ELR (cell line): ENCODE measurements at regions not wholly inside any gene's neighbourhood (a gene's known extent, or its start where the extent isn't known, plus 50 kb on each side); places are given as distances from the start of the nearest gene placed in this dataset.
A peak's percentile ranks its signal among the peaks of the same experiment; 100 is the strongest.
"Not testable (repeated sequence)": the region's sequence is repeated elsewhere in the genome, so short reads cannot be mapped to it uniquely, and the experiment has no call there.

Experiments used
- DNase-seq: peaks from one replicate; pipeline ENCODE4 v3.0.0-alpha.2; 2015; ENCODE audit warnings: low read depth

DNA sequence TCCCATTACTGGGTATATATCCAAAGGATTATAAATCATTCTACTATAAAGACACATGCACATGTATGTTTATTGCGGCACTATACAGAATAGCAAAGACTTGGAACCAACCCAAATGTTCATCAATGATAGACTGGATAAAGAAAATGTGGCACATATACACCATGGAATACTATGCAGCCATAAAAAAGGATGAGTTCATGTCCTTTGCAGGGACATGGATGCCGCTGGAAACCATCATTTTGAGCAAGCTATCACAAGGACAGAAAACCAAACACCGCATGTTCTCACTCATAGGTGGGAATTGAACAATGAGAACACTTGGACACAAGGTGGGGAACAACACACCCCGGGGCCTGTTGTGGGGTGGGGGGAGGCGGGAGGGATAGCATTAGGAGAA lies 57.0 kb upstream of the NEUROD1 start:
- not testable (repeated sequence) for DNase-seq

DNA sequence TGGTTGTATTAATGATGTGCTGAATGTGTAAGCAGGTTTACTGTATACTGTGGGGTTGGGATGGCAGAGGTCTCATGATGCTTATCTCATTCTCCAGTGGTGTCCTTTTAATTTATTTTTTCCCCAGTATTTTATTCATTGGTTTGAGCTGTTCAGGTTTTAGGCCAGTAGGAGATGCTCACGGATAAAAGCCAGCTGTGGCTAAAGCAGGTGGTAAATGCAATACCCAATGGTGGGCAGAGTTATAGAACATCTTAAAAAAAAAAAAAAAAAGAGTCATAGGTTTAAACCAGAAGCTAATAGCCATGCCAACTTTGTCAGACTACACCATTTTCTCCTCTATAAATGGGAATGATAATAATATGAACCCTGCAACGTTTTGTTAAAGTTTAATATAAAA lies 57.8 kb upstream of the NEUROD1 start:
- peak; percentile 56 for DNase-seq

DNA sequence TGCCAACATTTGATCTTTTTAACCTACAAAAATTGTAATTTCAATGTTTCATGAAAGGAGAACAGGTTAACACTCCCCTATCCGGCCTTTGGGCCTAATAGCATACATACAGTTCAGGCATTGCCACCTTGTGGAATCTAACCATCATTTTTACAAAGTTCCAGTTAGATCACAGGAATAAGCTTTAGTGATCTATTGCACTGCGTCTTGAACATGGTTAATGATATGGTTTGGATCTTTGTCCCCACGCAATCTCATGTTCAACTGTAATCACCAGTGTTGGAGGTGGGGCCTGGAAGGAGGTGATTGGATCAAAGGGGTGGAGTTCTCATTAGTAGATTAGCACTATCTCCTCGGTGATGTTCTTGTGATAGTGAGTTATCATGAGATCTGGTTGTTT lies 58.2 kb upstream of the NEUROD1 start:
- no peak for DNase-seq

DNA sequence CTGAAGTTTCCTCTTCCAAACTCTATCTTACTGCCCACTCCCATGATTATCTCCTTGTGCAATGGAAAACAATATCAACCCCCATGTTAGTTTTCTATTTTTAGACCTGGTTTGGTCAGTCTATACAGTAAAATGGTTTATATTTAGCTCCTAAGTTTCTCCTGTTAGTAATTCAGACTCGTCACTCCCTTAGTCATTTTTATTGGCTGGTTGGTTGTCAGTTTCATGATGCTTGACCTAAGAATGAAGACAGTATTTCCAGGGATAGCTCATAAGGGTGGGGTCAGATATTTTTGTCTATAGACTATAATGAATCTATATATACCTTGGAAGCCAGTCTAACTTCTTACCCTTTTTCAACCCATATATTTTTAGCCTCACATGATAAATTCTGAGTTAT lies 61.4 kb upstream of the NEUROD1 start:
- DNase-seq = peak; percentile 63

DNA sequence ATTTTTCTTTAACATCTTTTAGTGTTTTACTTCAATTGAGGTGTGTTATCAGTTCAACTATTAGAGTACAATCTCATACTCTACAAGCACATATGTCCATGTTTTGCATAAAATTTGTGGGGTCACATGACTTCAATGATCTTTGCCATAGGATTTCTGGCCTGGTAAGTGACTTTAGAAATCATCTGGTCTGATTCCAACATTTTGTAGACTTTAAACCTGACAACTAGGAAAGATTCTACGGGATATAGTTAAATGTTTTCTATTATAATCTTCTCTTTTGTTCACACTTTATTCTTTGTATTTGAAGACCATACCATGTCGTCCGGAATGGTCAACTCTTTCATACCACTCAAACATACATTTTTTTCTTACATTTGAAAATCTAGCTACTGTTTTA lies 62.0 kb upstream of the NEUROD1 start:
- DNase-seq = no peak

DNA sequence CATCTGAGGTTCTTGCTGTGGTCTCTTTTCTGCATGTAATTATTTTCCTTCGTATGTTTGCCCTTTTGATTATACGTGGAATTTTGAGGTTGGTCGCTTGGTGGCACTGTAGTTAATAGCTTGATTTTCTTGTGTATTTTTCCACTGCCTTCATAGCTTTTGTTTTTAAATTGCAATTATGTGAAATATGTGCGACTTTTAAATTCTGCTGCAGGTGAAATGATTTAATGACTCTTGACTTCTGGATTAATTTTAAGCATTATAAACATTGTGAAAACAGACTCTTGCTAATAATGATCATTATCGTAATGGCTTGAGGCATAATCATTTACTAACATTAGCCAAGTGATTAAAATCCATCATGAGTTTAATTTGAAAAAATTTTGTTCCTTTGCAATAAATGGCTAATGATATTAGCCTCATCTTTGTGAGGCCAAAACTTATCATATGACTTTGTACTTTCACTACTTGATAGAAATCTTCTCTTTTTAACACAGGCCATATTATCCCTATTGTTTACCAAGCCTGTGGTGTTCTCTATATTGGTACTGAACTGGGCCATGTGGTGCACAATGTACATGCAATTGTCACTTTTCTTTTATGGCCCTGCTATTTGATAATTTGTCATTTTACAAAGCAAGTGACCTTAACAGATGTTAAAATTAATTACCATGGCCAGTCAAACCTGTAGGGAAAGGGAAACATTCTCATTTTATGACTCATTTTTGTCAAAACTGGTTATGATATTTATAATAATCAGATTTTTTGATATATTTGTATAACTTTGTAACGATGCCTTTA lies 62.8 kb upstream of the NEUROD1 start:
- DNase-seq = peak; percentile 74

DNA sequence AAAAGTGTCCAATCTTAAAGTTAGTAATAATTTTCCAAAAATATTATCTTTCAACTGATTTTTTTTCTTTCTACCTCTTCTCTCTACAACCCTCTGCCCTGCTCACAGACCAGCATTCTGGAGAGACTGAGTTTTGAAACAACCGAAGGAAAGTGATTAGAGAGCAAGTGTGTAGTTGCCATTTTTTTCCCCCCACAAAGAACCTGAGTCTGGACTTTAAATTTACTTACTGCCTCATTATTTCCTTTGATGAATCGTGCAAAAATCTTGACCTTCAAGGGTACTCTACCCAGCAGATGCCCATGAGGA lies 63.4 kb upstream of the NEUROD1 start:
- DNase-seq = no peak

DNA sequence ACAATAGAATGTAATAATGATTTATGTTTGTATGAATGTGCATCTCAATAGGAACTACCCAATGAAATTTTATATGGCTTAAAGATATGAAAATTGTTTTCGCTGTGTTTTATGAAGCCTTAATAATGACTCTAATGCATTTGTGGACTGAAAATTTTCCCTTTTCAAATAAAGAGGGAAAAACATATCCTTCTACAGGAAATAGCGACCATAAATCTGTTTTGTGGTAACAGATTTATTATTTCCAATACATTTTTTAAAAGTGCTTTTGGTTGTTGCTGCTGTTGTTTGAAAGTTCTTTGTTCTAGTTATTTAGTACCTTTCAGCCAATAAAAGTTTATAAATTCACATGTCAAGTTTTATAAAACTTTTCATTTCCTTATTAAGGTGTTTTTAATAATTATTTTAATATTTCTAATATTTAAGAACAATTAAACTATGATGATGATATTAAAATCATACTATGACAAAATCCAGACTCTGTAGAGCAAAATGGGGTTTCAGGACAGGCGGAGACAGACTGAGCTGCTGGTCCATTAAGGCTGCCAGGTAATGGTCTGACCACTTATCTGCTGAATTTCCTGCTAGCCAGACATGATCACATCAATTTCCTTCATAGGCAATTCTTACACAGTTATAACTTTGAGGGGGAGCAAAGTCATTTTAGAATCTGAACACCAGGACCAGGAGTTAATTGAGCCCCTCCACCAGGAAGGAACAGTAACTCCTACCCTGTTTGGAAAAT lies 65.7 kb upstream of the NEUROD1 start:
- no peak for DNase-seq

DNA sequence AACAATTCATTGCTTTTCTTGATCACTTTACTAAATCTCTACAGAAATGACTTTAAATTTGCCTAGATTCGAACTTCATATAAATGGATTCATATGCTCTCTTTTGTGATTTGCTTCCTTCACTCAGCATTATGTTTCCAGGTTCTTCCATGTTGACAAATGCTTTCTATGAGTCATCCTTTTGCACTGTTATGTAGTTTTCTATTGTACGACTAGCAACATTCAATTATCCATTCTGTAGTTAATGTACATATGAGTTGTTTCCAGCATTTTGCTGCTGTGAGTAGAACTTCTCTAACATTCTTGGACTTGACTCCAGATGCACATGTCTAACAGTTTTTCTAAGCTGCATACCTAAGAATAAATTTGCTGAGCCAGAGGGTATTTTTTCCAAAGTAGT lies 66.5 kb upstream of the NEUROD1 start:
- peak; percentile 17 for DNase-seq

DNA sequence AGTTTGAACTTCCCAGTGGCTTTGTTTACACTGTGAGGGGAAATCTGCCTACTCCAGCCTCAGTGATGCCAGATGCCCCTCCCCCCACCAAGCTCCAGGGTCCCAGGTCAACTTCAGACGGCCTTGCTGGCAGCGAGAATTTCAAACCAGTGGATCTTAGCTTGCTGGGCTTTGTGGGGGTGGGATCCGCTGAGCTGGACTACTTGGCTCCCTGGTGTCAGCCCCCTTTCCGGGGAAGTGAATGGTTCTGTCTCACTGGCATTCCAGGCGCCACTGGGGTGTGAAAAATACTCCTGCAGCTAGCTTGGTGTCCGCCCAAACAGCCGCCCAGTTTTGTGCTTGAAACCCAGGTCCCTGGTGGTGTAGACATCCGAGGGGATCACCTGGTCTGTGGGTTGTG lies 70.0 kb upstream of the NEUROD1 start:
- DNase-seq = no peak

DNA sequence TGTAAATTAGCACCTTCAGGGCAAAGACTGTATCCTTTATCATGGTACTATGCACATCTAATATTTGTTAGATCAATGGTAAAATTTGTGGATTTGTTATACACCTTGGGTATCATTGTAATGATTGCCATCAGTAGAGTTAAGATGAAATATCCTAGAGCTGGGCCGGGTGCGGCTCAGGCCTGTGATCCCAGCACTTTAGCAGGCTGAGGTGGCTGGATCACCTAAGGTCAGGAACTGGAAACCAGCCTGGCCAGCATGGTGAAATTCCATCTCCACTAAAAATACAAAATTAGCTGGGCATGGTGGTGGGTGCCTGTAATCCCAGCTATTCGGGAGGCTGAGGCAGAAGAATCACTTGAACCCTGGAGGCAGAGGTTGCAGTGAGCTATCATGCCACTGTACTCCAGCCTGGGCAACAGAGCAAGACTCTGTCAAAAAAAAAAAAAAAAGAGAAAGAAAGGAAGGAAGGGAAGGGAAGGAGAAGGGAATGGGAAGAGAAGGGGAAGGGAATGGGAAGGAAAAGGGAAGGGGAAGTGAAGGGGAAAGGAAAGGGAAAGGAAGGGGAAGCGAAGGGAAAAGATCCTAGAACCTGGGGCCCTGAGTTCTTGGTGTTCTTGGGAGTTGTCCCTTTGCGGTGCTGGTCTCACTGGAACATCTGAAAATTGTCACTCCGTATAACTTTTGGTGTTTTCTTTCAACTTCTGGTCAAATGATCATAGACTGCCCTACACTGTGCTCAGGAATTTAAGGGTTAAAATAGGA lies 71.1 kb upstream of the NEUROD1 start:
- DNase-seq = no peak

DNA sequence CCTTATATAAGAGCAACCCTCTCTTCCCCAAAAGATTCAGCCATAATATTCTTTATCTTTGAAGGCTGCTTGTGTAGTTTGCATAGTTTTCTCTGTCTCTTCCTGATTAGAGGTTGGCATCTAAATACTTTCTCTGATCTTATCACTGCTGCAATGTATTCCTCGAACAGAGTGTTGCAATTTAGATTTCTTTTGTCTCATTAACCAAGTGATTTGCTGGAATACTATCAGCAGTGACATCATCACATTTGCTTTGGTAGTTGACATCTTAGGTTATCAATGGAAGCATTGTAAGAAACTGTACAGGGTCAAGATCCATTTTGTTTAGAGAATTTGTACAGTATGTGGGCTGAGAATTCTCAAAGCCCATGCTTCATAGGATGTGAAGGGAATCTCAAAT lies 72.0 kb upstream of the NEUROD1 start:
- no peak for DNase-seq

DNA sequence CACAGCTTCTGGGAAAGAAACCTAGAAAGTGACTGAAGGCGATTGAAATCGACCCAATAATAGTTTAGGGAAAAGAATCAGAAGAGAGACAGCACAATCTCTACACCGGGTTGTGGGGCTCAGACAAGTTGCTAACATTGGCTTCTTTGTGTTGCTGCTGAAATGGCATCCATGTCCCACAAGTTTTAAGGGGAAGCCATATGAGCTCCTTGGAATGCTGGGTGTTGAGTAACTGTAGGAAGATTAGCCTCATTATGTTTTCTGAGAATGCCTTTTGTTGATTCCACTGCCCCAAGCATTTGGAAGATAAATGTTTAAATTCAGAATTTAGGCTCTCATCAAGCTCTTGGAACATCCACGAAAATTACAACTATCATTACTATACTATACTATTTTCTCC lies 73.4 kb upstream of the NEUROD1 start:
- DNase-seq = no peak

DNA sequence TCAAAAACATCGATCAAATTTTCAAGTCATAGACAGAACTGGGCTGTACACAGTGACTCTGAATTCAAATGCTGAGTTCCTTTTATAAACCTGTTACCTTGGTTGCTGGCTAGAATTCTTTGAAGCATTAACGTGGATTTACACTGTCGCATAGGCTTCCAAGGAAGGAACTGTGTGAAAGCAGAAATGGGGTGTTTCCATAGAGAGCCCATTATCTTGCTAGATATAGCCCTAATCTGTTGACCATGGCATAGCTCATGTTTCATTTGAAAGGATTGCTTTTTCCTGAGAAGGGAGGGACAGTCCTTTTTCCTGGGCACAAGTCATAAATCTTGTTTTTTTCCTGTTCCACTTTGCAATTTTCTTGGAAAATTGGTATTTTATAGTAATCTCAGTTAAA lies 73.8 kb upstream of the NEUROD1 start:
- no peak for DNase-seq

DNA sequence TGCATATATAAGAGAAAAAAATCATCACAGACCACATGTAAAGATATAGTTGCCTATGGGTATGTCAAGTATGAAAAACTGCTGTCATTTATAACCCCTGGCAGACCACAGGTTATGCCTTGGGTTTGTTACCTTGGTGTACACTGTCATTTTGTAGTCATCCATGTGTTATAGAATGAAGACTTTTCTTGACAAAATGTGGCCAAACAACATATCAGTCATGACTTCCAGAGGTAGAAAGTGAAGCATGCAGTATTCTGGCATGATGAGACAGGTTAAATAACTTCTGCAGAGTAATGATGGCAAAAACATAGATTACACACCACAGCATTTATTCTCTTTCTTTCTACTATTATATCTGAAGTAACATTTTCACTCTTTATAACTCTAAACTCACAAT lies 74.9 kb upstream of the NEUROD1 start:
- no peak for DNase-seq

DNA sequence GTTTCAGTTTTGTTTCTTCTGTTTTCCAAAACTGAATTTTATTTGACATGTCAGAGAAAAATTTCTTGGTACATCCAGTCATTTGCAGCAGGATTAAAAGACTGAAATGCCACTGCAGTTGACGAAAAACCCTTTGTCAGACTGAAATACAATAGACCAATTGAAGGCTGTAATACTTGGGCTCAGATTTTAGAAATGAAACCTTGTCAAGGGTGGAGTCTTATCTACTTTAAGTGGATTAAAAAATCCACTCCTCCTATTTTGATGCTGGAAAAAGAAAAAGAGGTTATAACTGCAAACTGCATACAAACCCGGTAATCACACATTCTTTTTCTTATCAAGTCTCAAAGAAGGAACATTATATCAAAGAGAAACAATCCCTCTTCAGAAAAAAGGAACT lies 80.2 kb upstream of the NEUROD1 start:
- no peak for DNase-seq

DNA sequence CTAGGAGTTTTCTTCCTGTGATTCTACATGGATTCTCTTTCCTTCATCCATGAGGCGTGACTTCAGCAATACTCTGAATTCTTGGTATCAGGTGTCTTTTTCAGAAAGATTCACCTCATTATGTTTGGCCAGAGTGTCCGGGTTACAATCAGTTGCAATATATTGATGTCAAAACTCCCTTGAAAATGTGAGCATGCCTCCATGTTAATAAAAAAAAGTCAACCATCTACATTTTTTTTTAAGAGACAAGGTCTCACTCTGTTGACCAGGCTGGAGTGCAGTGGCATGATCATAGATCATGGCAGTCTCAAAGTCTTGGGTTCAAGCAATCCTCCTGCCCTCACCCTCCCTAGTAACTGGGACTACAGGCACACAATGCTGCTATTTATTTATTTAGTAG lies 80.9 kb upstream of the NEUROD1 start:
- no peak for DNase-seq

DNA sequence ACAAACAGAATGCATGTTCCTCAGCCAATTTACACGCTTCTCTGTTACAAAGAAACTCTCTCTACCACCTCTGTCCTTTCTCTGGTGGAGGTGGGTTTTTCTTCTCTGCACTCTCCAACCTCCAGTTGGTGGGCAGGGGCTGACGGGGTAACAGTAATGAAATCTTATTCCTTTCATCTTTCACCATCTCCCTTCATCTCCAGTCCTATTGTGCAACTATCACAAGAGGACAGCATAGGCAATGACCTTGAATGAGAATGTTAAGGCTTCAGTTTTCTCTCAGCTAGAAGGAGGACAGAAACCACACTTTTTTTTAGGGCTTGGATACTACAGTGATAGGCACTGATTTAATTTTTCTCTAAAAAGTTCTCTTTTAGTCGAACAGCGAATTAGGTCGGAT lies 81.7 kb upstream of the NEUROD1 start:
- no peak for DNase-seq

DNA sequence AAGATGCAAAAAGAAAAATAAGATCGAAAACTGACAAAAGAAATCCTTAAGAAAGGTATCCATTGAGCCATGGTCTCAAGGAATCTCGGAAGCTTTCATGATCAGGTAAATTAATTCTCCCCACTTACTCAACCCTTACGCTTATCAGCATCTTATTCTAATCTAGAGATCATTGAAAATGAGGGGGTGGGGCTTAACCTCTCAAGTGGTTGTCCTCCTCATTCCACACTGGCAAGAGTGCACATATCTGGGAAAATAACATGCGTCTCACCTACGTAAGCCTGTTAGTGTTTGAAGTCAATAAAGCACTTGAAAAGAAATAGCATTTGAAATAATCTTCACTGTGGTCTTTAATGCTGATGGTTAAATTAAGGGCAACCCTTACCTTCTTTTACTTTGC lies 82.5 kb upstream of the NEUROD1 start:
- DNase-seq = no peak

DNA sequence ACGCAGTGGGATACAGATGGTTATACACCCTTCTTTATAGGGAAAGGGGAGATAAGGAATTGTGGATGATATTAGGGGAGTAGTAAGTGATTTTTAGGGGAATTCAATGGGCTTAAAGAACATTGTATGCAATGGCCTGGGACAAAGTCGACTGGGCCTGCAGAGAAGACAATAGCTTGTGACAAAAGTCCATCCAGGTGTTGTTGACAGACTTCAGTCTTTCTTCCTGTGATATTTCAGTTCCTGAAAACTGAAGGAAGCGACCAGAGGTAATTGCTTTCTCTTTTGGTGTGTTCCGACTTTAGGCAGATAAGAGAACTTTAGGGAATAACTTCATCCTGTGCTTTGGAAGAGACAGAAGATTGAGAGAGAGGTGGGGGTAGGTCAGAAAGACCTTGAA lies 83.1 kb upstream of the NEUROD1 start:
- no peak for DNase-seq

DNA sequence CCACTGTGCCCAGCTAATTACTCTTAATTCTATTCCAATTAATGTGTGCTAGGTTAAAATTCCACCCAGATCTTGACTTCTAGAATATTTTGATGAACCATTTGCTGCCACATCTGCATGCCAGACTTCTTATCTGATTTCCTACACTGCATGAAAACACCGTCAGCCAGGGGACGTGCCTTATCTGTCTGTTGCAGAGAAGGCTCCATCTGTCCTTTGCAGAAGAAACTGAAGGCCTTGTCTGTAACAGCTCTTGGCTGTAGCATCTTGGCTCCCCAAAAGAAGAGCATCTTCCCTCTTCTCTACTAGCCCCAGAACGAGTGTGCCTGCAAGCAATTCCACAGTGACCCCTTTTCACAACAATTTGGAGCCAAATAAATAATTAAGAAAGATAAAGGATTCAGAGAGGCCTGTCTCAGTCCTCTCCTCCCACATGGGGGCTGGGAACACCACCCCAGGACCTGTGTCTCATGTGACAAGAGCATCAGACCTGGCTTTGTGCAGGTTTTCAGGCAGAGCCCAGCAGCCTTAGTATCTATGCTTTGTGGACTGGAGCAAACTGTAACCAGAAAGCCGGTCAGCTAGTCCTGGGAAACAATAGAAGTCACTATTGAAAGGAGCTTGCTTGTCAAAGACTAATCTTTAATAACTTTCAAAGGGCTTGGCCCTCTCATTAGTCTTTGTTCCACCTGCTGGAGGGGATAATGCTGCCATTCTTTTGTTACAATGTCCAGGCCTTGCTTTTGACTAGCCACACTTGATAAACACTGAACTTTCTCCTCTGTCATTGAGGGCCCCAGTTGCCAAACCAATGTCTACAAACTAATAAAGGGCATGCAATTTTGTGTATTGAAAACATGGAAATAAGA lies 84.0 kb upstream of the NEUROD1 start:
- DNase-seq = no peak

DNA sequence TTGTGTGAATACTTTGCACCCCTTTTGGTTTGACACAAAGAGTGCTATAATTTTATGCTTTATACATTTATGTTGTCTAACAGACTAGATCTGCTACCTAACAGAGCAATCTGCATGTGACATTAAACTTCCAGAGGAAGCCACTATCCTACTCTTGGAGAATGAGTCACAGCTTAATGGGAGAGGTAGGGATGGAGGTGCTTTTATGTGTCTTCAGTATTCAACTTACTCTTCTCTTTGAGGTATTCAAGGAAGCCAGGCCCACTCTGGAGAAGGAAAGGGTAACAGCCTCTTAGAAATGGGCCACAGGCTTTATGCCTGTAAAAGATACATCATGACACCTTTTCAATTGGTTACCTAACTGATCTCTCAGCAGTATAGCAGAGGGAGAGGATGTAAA lies 85.8 kb upstream of the NEUROD1 start:
- DNase-seq = no peak
